D721Med (cell line): ENCODE measurements at regions not wholly inside any gene's neighbourhood (a gene's known extent, or its start where the extent isn't known, plus 50 kb on each side); places are given as distances from the start of the nearest gene placed in this dataset.

ENCODE experiments used
- DNase-seq: peaks from one replicate; pipeline ENCODE4 v3.0.0; 2011; ENCODE audit warnings: low spot score; ENCODE audit not compliant: insufficient read length
- FAIRE-seq: peaks from 2 replicates; lab custom pipeline; 2011; peaks lifted over from hg19 to GRCh38; lab: Jason Lieb, UNC
- CTCF ChIP-seq: IDR thresholded peaks from 2 replicates; pipeline ENCODE4 v1.5.1; 2012; ENCODE audit warnings: mild to moderate bottlenecking, control low read depth; ENCODE audit not compliant: insufficient read depth; ENCODE audit errors: missing control alignments

GRCh38 chr18:72089432-72089831 is 454.7 kb downstream of the CBLN2 start:
- DNase-seq (no peak), FAIRE-seq (peak; percentile 94)
- no peak for TF ChIP-seq CTCF

GRCh38 chr18:72086421-72086820 is 457.7 kb downstream of the CBLN2 start:
- DNase-seq, result no peak
- peak; percentile 98 for FAIRE-seq
- peak; percentile 46 for TF ChIP-seq CTCF

- DNase-seq (no peak), FAIRE-seq (no peak)
- no peak for TF ChIP-seq CTCF
Observed at GRCh38 chr18:72075040-72075439, 469.1 kb downstream of the CBLN2 start.

GRCh38 chr18:72063001-72063400 is 481.1 kb downstream of the CBLN2 start:
- no peak for TF ChIP-seq CTCF
- no peak for DNase-seq
- peak; percentile 29 for FAIRE-seq

GRCh38 chr18:72058851-72059250 is 485.3 kb downstream of the CBLN2 start:
- TF ChIP-seq CTCF, result no peak
- FAIRE-seq, result no peak

GRCh38 chr18:72056171-72056570 is 488.0 kb downstream of the CBLN2 start:
- FAIRE-seq, result peak; percentile 41
- DNase-seq, result no peak
- TF ChIP-seq CTCF, result no peak

More at GRCh38 chr18:72058851-72059250, 485.3 kb downstream of the CBLN2 start:
- no peak for DNase-seq

- DNase-seq (no peak), FAIRE-seq (no peak)
- no peak for TF ChIP-seq CTCF
Observed at GRCh38 chr18:72041313-72042032, 502.7 kb downstream of the CBLN2 start.
